WTC11 (cell line): ENCODE measurements at regions not wholly inside any gene's neighbourhood (a gene's known extent, or its start where the extent isn't known, plus 50 kb on each side); places are given as distances from the start of the nearest gene placed in this dataset.

ENCODE experiments used
- ATAC-seq: fragments of 200-7000 bp; cut with Tn5 transposase; 2 replicates; pipeline ENCODE4 v1.10.0; 2021; ENCODE audit warnings: mild to moderate bottlenecking, moderate library complexity
- CTCF ChIA-PET: fragments of 300-600 bp; sonication (Branson Sonifier 250); formaldehyde crosslinking; loops from one replicate; lab custom pipeline; 2021; ENCODE audit warnings: antibody characterized with exemption; lab: Charles Lee
- POLR2A ChIA-PET: fragments of 350-600 bp; sonication (Branson Sonifier 250); formaldehyde crosslinking; loops from one replicate; lab custom pipeline; 2021; ENCODE audit warnings: antibody characterized with exemption; lab: Charles Lee
- DNase-seq: peaks from one replicate; pipeline ENCODE4 v3.0.0; 2021; ENCODE audit warnings: low spot score
- H3K27ac Mint-ChIP-seq: 2 replicates; pipeline ENCODE4 v1.8.0; 2021; ENCODE audit warnings: mixed read lengths
- H3K27me3 Mint-ChIP-seq: 2 replicates; pipeline ENCODE4 v1.8.0; 2021; ENCODE audit warnings: low read depth, mild to moderate bottlenecking, moderate library complexity, mixed read lengths
- H3K36me3 Mint-ChIP-seq: 2 replicates; pipeline ENCODE4 v1.8.0; 2021; ENCODE audit warnings: mixed read lengths
- H3K4me1 Mint-ChIP-seq: 2 replicates; pipeline ENCODE4 v1.8.0; 2022; ENCODE audit warnings: mixed read lengths
- H3K4me3 Mint-ChIP-seq: 2 replicates; pipeline ENCODE4 v1.8.0; 2021; ENCODE audit warnings: mild to moderate bottlenecking, moderate library complexity, mixed read lengths
- H3K9me3 Mint-ChIP-seq: 2 replicates; pipeline ENCODE4 v1.8.0; 2021; ENCODE audit warnings: mixed read lengths
- AFF4 ChIP-seq: sonication (generic); formaldehyde crosslinking; IDR thresholded peaks from 2 replicates; pipeline ENCODE4 v1.8.1; 2023; ENCODE audit warnings: mild to moderate bottlenecking, missing genetic modification reagents, borderline replicate concordance
- AR ChIP-seq: fragments of 250-450 bp; sonication (Bioruptor Pico); IDR thresholded peaks from 2 replicates; pipeline ENCODE4 v1.9.0; 2021; ENCODE audit warnings: mild to moderate bottlenecking
- ARID4B ChIP-seq: sonication (generic); formaldehyde crosslinking; IDR thresholded peaks from 2 replicates; pipeline ENCODE4 v1.8.0; 2023; ENCODE audit warnings: missing genetic modification reagents, mild to moderate bottlenecking, borderline replicate concordance
- ATF1 ChIP-seq: sonication (generic); formaldehyde crosslinking; IDR thresholded peaks from 2 replicates; pipeline ENCODE4 v1.8.1; 2023; ENCODE audit warnings: mild to moderate bottlenecking, moderate library complexity, missing genetic modification reagents
- KAT7 ChIP-seq: sonication (generic); formaldehyde crosslinking; IDR thresholded peaks from 2 replicates; pipeline ENCODE4 v1.8.1; 2023; ENCODE audit warnings: missing genetic modification reagents, mild to moderate bottlenecking, borderline replicate concordance
- NR1H2 ChIP-seq: sonication (generic); formaldehyde crosslinking; IDR thresholded peaks from 2 replicates; pipeline ENCODE4 v1.9.0; 2021; ENCODE audit warnings: mild to moderate bottlenecking, moderate library complexity, missing genetic modification reagents
- SOX15 ChIP-seq: fragments of 250-450 bp; sonication (Bioruptor Pico); IDR thresholded peaks from 2 replicates; pipeline ENCODE4 v1.9.0; 2021; ENCODE audit warnings: mild to moderate bottlenecking
- ZNF219 ChIP-seq: sonication (generic); formaldehyde crosslinking; IDR thresholded peaks from 2 replicates; pipeline ENCODE4 v1.8.0; 2023; ENCODE audit warnings: missing genetic modification reagents, mild to moderate bottlenecking, borderline replicate concordance
- TF ChIP-seq, protein P1 (sequence below): sonication (generic); formaldehyde crosslinking; IDR thresholded peaks from 2 replicates; pipeline ENCODE4 v1.8.1; 2022; ENCODE audit warnings: low read depth, mild to moderate bottlenecking, moderate library complexity, missing genetic modification reagents, borderline replicate concordance
- TF ChIP-seq, protein P2 (sequence below): fragments of 250-450 bp; sonication (Bioruptor Pico); IDR thresholded peaks from 2 replicates; pipeline ENCODE4 v2.1.2; 2022; ENCODE audit warnings: mild to moderate bottlenecking, moderate library complexity
- TF ChIP-seq, protein P3 (sequence below): sonication (generic); formaldehyde crosslinking; IDR thresholded peaks from 2 replicates; pipeline ENCODE4 v1.8.1; 2023; ENCODE audit warnings: mild to moderate bottlenecking, moderate library complexity, missing genetic modification reagents
- TF ChIP-seq, protein P4 (sequence below): sonication (generic); formaldehyde crosslinking; IDR thresholded peaks from 2 replicates; pipeline ENCODE4 v1.8.0; 2022; ENCODE audit warnings: missing genetic modification reagents

DNA sequence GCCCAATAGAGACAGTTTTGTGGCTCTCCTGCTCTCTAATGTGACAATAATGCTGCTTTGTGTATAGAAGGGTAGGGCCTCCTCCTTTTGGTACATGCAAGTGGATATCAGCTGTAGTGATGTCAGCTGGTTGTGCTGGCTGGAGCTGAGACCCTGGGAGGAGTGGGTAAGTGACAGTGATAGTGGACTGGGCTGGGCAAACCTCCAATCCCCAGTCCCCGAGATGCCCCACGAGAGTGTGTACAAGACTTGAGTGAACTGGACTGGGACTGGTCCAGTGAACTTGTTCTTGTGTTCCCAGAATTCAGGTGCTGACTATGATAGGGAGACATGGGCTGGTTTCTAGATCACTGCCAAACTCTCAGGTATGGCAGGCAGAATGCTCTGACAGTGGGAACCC is 583.6 kb upstream of the PCDH10 start (continued):
- TF ChIP-seq ARID4B (CRISPR knock-in tag): no peak
- no peak for TF ChIP-seq ATF1
- TF ChIP-seq, all 79 proteins: peak for 0

DNA sequence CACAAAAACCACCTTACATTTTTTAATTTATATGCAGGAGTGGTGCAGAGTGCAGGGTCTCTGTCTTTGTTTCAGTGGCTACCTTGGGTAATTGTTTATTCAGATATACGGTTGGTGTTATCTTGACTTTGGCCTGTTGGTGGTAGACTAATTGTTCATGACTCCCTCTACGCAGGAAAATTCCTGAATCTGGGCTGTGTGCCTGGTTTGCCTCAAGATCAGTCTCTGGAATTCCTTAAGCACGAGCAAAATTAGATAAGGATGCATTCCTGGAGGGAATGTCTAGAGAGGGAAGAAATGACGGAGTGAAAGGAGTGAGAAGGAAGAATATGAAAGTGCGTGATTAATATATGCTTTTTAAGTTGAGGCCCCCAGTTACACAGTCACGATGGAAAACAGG is 576.9 kb upstream of the PCDH10 start:
- CTCF ChIA-PET: no interaction called here
- no peaks in the 10 kb centered on the region; the same call in 1 of the 2 replicates for H3K36me3 Mint-ChIP-seq
- DNase-seq (no peak), ATAC-seq (peak; percentile 72)
- H3K9me3 Mint-ChIP-seq: peaks cover 8% of the 10 kb centered on the region
- peaks cover 2% of the 10 kb centered on the region for H3K4me1 Mint-ChIP-seq
- POLR2A ChIA-PET: no interaction called here
- peak overlapping the region; percentile 91 for H3K27ac Mint-ChIP-seq
- no peaks in the 10 kb centered on the region for H3K27me3 Mint-ChIP-seq
- no peak overlapping the region for H3K4me3 Mint-ChIP-seq
- TF ChIP-seq ZNF219 (CRISPR knock-in tag) (no peak), SOX15 (CRISPR knock-in tag) (no peak), AFF4 (no peak), NR1H2 (no peak), AR (CRISPR knock-in tag) (no peak), KAT7 (CRISPR knock-in tag) (no peak)
- TF ChIP-seq, protein P1, sequence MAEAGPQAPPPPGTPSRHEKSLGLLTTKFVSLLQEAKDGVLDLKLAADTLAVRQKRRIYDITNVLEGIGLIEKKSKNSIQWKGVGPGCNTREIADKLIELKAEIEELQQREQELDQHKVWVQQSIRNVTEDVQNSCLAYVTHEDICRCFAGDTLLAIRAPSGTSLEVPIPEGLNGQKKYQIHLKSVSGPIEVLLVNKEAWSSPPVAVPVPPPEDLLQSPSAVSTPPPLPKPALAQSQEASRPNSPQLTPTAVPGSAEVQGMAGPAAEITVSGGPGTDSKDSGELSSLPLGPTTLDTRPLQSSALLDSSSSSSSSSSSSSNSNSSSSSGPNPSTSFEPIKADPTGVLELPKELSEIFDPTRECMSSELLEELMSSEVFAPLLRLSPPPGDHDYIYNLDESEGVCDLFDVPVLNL (CRISPR knock-in tag): no peak
- TF ChIP-seq, protein P2, sequence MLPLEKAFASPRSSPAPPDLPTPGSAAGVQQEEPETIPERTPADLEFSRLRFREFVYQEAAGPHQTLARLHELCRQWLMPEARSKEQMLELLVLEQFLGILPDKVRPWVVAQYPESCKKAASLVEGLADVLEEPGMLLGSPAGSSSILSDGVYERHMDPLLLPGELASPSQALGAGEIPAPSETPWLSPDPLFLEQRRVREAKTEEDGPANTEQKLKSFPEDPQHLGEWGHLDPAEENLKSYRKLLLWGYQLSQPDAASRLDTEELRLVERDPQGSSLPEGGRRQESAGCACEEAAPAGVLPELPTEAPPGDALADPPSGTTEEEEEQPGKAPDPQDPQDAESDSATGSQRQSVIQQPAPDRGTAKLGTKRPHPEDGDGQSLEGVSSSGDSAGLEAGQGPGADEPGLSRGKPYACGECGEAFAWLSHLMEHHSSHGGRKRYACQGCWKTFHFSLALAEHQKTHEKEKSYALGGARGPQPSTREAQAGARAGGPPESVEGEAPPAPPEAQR: no peak
- TF ChIP-seq, protein P3, sequence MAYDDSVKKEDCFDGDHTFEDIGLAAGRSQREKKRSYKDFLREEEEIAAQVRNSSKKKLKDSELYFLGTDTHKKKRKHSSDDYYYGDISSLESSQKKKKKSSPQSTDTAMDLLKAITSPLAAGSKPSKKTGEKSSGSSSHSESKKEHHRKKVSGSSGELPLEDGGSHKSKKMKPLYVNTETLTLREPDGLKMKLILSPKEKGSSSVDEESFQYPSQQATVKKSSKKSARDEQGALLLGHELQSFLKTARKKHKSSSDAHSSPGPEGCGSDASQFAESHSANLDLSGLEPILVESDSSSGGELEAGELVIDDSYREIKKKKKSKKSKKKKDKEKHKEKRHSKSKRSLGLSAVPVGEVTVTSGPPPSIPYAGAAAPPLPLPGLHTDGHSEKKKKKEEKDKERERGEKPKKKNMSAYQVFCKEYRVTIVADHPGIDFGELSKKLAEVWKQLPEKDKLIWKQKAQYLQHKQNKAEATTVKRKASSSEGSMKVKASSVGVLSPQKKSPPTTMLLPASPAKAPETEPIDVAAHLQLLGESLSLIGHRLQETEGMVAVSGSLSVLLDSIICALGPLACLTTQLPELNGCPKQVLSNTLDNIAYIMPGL: no peak
- TF ChIP-seq, protein P4, sequence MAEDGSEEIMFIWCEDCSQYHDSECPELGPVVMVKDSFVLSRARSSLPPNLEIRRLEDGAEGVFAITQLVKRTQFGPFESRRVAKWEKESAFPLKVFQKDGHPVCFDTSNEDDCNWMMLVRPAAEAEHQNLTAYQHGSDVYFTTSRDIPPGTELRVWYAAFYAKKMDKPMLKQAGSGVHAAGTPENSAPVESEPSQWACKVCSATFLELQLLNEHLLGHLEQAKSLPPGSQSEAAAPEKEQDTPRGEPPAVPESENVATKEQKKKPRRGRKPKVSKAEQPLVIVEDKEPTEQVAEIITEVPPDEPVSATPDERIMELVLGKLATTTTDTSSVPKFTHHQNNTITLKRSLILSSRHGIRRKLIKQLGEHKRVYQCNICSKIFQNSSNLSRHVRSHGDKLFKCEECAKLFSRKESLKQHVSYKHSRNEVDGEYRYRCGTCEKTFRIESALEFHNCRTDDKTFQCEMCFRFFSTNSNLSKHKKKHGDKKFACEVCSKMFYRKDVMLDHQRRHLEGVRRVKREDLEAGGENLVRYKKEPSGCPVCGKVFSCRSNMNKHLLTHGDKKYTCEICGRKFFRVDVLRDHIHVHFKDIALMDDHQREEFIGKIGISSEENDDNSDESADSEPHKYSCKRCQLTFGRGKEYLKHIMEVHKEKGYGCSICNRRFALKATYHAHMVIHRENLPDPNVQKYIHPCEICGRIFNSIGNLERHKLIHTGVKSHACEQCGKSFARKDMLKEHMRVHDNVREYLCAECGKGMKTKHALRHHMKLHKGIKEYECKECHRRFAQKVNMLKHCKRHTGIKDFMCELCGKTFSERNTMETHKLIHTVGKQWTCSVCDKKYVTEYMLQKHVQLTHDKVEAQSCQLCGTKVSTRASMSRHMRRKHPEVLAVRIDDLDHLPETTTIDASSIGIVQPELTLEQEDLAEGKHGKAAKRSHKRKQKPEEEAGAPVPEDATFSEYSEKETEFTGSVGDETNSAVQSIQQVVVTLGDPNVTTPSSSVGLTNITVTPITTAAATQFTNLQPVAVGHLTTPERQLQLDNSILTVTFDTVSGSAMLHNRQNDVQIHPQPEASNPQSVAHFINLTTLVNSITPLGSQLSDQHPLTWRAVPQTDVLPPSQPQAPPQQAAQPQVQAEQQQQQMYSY: no peak
